Naive B cell (primary cell): ENCODE measurements at regions not wholly inside any gene's neighbourhood (a gene's known extent, or its start where the extent isn't known, plus 50 kb on each side); places are given as distances from the start of the nearest gene placed in this dataset.
A peak's percentile ranks its signal among the peaks of the same experiment; 100 is the strongest.
"Not testable (repeated sequence)": the region's sequence is repeated elsewhere in the genome, so short reads cannot be mapped to it uniquely, and the experiment has no call there.

Experiments used
- ATAC-seq, 2 donors: fragments of 150-1000 bp; cut with Tn5 transposase; 2 replicates each; pipeline ENCODE4 v1.10.0; 2021; ENCODE audit warnings: low read depth in 2 of 2, mild to moderate bottlenecking in 2 of 2, moderate library complexity in 2 of 2
- DNase-seq: peaks from one replicate; pipeline ENCODE4 v3.0.0; 2022
- H3K27ac Mint-ChIP-seq, 6 donors: one replicate each; pipeline ENCODE4 v1.8.0; 2020 to 2022; ENCODE audit warnings: mild to moderate bottlenecking in 6 of 6, mixed read lengths in 6 of 6, moderate library complexity in 5 of 6, inconsistent platforms in 2 of 6
- H3K27me3 Mint-ChIP-seq, 3 donors: one replicate each; pipeline ENCODE4 v1.8.0; 2021 to 2022; ENCODE audit warnings: mixed read lengths in 3 of 3, mild to moderate bottlenecking in 1 of 3
- H3K36me3 Mint-ChIP-seq, 2 donors: one replicate each; pipeline ENCODE4 v1.8.0; 2020 to 2022; ENCODE audit warnings: mixed read lengths in 2 of 2, inconsistent platforms in 1 of 2, mild to moderate bottlenecking in 1 of 2
- H3K4me1 Mint-ChIP-seq, 3 donors: one replicate each; pipeline ENCODE4 v1.8.0; 2020 to 2022; ENCODE audit warnings: mixed read lengths in 3 of 3, inconsistent platforms in 1 of 3, mild to moderate bottlenecking in 1 of 3, moderate library complexity in 1 of 3
- H3K4me3 Mint-ChIP-seq, 8 donors: one replicate each; pipeline ENCODE4 v1.8.0; 2020 to 2022; ENCODE audit warnings: mild to moderate bottlenecking in 8 of 8, mixed read lengths in 8 of 8, moderate library complexity in 8 of 8, inconsistent platforms in 2 of 8
- H3K9me3 Mint-ChIP-seq, 7 donors: one replicate each; pipeline ENCODE4 v1.8.0; 2020 to 2022; ENCODE audit warnings: mixed read lengths in 7 of 7, mild to moderate bottlenecking in 5 of 7, inconsistent platforms in 2 of 7, moderate library complexity in 1 of 7

DNA sequence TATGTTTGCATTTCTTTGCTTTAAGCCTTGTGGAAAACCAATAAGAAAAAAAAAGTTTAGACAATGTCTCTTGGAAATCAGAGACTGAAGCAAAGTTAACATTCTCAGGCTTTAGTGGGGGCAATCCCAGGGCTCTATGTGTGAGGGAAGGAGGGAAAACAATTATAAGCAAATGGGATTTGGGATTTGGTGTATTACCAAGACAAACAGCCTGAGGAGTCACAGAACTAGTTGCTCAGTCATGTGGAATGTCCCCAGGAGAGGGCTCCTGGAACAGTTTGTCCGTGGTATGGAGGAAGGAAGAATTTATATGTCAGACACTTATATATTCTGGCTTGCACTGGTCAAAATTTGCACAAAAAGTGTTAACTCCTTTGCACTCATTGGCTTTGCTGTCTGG lies 562.9 kb upstream of the TPK1 start:
- Mint-ChIP-seq H3K4me3 (no peak overlapping the region), H3K4me1 (no peaks in the 10 kb centered on the region), H3K36me3 (no peaks in the 10 kb centered on the region), H3K9me3 (peaks cover 2 to 24% (median 15%) of the 10 kb centered on the region in 7 donors), H3K27me3 (no peaks in the 10 kb centered on the region), H3K27ac (no peak overlapping the region)
- DNase-seq (no peak), ATAC-seq (no peak)

DNA sequence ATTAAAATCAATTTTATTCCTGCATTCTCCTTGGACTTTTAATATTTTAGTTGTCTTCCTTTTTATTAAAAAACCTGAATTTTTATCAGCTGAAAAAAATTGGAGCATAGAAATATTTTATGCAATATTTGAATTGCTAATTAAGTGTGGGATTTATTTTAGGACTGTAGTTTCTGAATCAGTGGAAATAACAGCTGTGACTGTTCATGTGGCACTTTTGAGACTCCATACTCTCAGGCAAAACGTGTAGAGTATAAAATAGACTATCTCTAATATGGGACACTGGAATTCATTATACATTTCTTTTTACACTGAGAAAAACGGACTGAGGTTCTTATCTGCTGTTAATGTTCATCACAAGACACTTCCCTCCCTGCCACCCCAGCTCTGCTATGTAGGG lies 558.3 kb upstream of the TPK1 start:
- peaks cover 0 to 15% (median 7%) of the 10 kb centered on the region in 7 donors for H3K9me3 Mint-ChIP-seq
- no peaks in the 10 kb centered on the region for H3K4me1 Mint-ChIP-seq
- no peak for DNase-seq
- no peaks in the 10 kb centered on the region for H3K36me3 Mint-ChIP-seq
- ATAC-seq: no peak
- no peaks in the 10 kb centered on the region for H3K27me3 Mint-ChIP-seq
- no peak overlapping the region for H3K27ac Mint-ChIP-seq
- H3K4me3 Mint-ChIP-seq: no peak overlapping the region

GRCh38 chr7:145382762-145383161 lies 546.9 kb upstream of the TPK1 start:
- H3K27ac Mint-ChIP-seq: no peak overlapping the region

DNA sequence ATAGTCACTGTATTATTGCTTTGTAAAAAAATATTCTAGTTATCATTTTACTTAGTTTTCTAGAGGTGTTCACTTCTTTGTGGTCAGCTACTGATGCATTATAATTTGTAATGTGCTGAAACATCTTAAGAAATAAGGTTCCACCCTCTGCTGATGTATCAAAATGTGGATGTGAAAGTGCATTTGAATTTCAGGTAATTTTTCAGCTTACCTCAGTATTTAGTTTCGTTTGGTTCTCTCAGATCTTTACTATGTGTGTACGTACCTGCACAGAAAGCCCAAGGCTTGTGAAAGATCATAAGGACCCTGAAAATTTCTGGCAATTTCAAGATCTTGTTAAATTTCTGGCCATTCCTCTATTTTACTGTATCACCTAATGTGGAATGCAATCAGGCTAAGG lies 542.3 kb upstream of the TPK1 start:
- Mint-ChIP-seq H3K4me3 (no peak overlapping the region), H3K4me1 (no peaks in the 10 kb centered on the region), H3K36me3 (no peaks in the 10 kb centered on the region), H3K27me3 (no peaks in the 10 kb centered on the region), H3K9me3 (peaks cover 0 to 7% (median 2%) of the 10 kb centered on the region in 7 donors), H3K27ac (no peak overlapping the region)
- no peak for DNase-seq
- no peak for ATAC-seq

More at GRCh38 chr7:145382762-145383161, 546.9 kb upstream of the TPK1 start:
- no peaks in the 10 kb centered on the region for H3K27me3 Mint-ChIP-seq
- DNase-seq (no peak), ATAC-seq (no peak)
- H3K36me3 Mint-ChIP-seq: no peaks in the 10 kb centered on the region
- no peak overlapping the region for H3K4me3 Mint-ChIP-seq
- H3K4me1 Mint-ChIP-seq: no peaks in the 10 kb centered on the region
- H3K9me3 Mint-ChIP-seq: peaks cover 4 to 25% (median 14%) of the 10 kb centered on the region in 7 donors

DNA sequence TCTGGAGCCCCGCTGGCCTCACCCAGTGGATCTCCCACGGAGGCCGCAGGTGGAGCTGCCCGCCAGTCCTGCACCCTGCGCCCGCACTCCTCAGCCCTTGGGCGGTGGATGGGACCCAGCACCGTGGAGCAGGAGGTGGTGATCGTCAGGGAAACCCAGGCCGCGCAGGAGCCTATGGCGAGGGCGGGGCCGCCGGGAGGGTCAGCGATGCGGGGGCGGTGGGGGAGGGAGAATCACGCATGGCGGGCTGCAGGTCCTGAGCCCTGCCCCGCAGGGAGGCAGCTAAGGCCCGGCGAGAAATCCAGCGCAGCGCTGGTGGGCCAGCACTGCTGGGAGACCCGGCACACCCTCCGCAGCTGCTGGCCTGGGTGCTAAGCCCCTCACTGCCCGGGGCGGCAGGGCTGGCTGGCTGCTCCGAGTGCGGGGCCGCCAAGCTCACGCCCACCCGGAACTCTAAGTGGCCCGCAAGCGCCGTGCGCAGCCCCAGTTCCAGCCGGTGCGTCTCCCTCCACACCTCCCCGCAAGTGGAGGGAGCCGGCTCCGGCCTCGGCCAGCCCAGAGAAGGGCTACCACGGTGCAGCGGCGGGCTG lies 524.8 kb upstream of the TPK1 start:
- H3K36me3 Mint-ChIP-seq: no peaks in the 10 kb centered on the region
- no peak for ATAC-seq
- H3K4me1 Mint-ChIP-seq: no peaks in the 10 kb centered on the region
- H3K4me3 Mint-ChIP-seq: no peak overlapping the region
- no peak overlapping the region for H3K27ac Mint-ChIP-seq
- no peaks in the 10 kb centered on the region for H3K27me3 Mint-ChIP-seq
- DNase-seq: no peak
- peaks cover 0 to 13% (median 9%) of the 10 kb centered on the region in 7 donors for H3K9me3 Mint-ChIP-seq

- Mint-ChIP-seq H3K4me1 (no peaks in the 10 kb centered on the region), H3K9me3 (peaks cover 5 to 40% (median 12%) of the 10 kb centered on the region in 7 donors), H3K4me3 (no peak overlapping the region), H3K27me3 (no peaks in the 10 kb centered on the region), H3K27ac (peak overlapping the region in 1 of 6 donors; percentile 11), H3K36me3 (no peaks in the 10 kb centered on the region)
- no peak for ATAC-seq
- DNase-seq: no peak
Observed at GRCh38 chr7:145350334-145350733, 514.5 kb upstream of the TPK1 start.

- not testable (repeated sequence) for DNase-seq, H3K27me3 Mint-ChIP-seq, H3K27ac Mint-ChIP-seq, H3K36me3 Mint-ChIP-seq, H3K4me3 Mint-ChIP-seq, H3K4me1 Mint-ChIP-seq, ATAC-seq
- H3K9me3 Mint-ChIP-seq: peaks cover 5 to 43% (median 15%) of the 10 kb centered on the region in 7 donors
Observed at GRCh38 chr7:145349452-145349851, 513.6 kb upstream of the TPK1 start.

DNA sequence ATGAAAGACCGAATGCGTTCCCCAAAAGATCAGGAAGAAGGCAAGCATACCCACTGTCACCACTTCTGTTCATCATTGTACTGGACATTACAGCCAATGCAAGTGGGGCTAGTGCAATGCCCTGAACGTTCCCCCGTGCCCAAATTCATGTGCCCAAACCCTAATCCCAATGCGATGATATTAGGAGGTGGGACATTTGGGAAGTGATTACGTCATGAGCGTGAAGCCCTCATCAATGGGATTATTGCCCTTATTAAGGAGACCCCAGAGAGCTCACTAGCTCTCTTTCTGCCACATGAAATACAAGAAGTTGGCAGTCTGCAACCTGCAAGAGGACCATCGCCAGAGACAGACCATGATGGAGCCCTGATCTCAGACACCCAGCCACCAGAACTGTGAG lies 511.4 kb upstream of the TPK1 start:
- Mint-ChIP-seq H3K4me1 (no peaks in the 10 kb centered on the region), H3K36me3 (no peaks in the 10 kb centered on the region), H3K27me3 (no peaks in the 10 kb centered on the region), H3K9me3 (peaks cover 5 to 37% (median 11%) of the 10 kb centered on the region in 7 donors), H3K27ac (no peak overlapping the region), H3K4me3 (no peak overlapping the region)
- ATAC-seq: no peak
- DNase-seq: no peak

DNA sequence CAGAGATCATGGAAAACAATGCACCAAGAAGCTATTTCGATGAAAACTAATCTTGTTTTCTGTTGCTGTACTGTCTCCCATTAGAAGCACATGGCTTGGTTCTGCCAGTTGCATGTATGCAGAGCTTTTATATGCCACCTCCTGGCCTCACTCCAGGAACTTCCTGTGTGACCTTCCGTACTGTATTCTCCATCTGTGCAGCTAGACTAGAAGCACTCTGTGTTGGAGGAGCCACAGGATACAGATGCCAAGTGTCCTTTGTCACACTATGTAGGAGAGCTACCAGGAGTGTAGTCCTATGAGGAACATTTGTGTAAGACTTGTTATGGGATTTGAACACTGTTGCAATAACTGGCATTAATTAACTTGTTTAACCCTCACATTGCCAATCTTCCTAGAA lies 503.5 kb upstream of the TPK1 start:
- Mint-ChIP-seq H3K4me3 (no peak overlapping the region), H3K27ac (no peak overlapping the region), H3K4me1 (no peaks in the 10 kb centered on the region), H3K27me3 (no peaks in the 10 kb centered on the region), H3K9me3 (peaks cover 0 to 24% (median 9%) of the 10 kb centered on the region in 7 donors), H3K36me3 (no peaks in the 10 kb centered on the region)
- DNase-seq: no peak
- ATAC-seq: no peak

DNA sequence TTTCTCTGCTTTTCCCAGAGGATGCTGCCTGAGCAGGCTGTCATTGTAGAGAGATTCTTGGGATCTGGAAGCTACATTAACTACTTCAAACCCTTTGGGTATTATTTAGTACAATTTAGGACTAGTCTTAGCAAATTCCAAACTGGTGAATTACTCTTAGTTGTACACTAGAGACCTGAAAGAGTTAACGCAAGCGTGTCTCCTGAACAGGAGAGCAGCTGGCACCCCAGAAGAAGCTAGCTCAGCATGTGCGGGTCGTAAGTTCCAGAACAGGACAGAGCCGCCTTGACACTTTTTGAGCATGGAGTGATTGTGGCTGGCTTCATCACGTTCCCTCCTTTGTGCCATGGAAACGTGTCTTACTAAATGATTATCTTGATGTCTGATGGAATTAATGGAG lies 495.7 kb upstream of the TPK1 start:
- no peaks in the 10 kb centered on the region for H3K4me1 Mint-ChIP-seq
- H3K4me3 Mint-ChIP-seq: no peak overlapping the region
- H3K27me3 Mint-ChIP-seq: no peaks in the 10 kb centered on the region
- no peak for ATAC-seq
- no peaks in the 10 kb centered on the region for H3K36me3 Mint-ChIP-seq
- H3K9me3 Mint-ChIP-seq: peaks cover 0 to 19% (median 7%) of the 10 kb centered on the region in 7 donors
- no peak overlapping the region for H3K27ac Mint-ChIP-seq
- no peak for DNase-seq

DNA sequence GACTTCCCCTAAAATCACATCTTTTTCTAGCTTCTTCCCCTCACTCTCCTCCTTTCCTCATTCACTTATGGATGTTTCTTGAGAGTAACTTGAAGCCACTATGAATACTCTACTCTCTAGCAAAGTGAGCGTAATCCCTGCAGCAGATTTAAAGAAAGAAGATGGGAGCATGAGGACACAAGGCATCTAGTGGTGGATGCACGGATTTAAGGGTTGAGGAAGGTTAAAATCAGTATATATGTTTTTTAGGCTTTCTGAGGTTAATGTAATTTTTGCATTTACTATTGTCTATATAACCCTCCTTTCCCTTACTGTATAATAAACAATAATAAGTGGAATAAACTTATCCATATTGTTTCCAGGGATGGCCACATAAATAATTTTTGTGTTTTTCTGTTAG lies 495.2 kb upstream of the TPK1 start:
- Mint-ChIP-seq H3K27me3 (no peaks in the 10 kb centered on the region), H3K9me3 (peaks cover 0 to 15% (median 3%) of the 10 kb centered on the region in 7 donors), H3K4me3 (no peak overlapping the region), H3K27ac (no peak overlapping the region), H3K4me1 (no peaks in the 10 kb centered on the region), H3K36me3 (no peaks in the 10 kb centered on the region)
- ATAC-seq: no peak
- DNase-seq: no peak

- no peak overlapping the region for H3K27ac Mint-ChIP-seq
- peaks cover 0 to 6% (median 2%) of the 10 kb centered on the region in 7 donors for H3K9me3 Mint-ChIP-seq
- no peaks in the 10 kb centered on the region for H3K36me3 Mint-ChIP-seq
- no peak overlapping the region for H3K4me3 Mint-ChIP-seq
- ATAC-seq (no peak), DNase-seq (no peak)
- H3K4me1 Mint-ChIP-seq: no peaks in the 10 kb centered on the region
- no peaks in the 10 kb centered on the region for H3K27me3 Mint-ChIP-seq
Observed at GRCh38 chr7:145327646-145328045, 491.8 kb upstream of the TPK1 start.

DNA sequence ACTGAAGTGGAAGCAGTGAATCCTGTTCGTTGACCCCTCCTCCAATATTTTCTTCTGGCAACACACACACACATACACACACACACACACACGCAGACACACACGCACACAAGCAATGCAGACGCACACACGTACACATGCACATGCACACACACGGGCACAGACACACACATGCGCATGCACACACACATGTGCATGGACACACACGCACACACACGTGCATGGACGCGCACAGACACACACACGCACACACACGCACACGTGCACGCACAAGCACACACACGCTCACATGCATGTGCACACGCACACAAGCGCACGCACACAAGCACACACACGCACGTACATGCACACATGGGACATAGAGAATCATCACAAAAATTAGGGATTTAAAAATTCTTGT lies 488.2 kb upstream of the TPK1 start:
- Mint-ChIP-seq H3K4me1 (no peaks in the 10 kb centered on the region), H3K9me3 (peaks cover 0 to 7% (median 0%) of the 10 kb centered on the region in 7 donors), H3K27me3 (no peaks in the 10 kb centered on the region), H3K27ac (no peak overlapping the region), H3K36me3 (no peaks in the 10 kb centered on the region), H3K4me3 (no peak overlapping the region)
- ATAC-seq: no peak
- DNase-seq: no peak

GRCh38 chr7:145313551-145313950 lies 477.7 kb upstream of the TPK1 start:
- no peak for ATAC-seq

DNA sequence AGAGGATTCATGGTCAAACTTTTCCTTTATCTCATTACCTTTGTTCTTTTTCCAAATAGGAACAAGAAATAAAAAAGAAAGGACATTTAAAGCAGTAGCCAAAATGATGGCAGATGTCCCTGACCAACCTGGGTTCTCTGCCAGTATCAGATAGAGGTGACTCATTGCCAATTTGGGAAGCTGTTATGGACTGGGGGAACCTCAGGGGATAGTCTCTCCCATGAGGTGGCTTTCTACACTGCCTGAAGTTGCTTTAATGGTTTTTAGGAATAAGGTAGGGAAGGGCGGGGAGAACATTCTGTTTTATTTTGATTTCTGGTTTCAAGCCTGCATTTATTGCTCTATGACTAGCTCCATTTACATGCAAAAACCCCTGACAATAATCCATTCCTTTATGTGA lies 457.9 kb upstream of the TPK1 start:
- Mint-ChIP-seq H3K4me1 (no peaks in the 10 kb centered on the region), H3K36me3 (no peaks in the 10 kb centered on the region), H3K9me3 (peaks cover 0 to 9% (median 0%) of the 10 kb centered on the region in 7 donors), H3K27ac (no peak overlapping the region), H3K4me3 (no peak overlapping the region), H3K27me3 (no peaks in the 10 kb centered on the region)
- DNase-seq (no peak), ATAC-seq (no peak)

More at GRCh38 chr7:145313551-145313950, 477.7 kb upstream of the TPK1 start:
- no peaks in the 10 kb centered on the region for H3K27me3 Mint-ChIP-seq
- no peak overlapping the region for H3K27ac Mint-ChIP-seq
- no peaks in the 10 kb centered on the region for H3K4me1 Mint-ChIP-seq
- DNase-seq: no peak
- no peaks in the 10 kb centered on the region for H3K36me3 Mint-ChIP-seq
- H3K4me3 Mint-ChIP-seq: no peak overlapping the region
- H3K9me3 Mint-ChIP-seq: peaks cover 1 to 16% (median 5%) of the 10 kb centered on the region in 7 donors
